ENCODE measurements at regions not wholly inside any gene's neighbourhood (a gene's known extent, or its start where the extent isn't known, plus 50 kb on each side); places are given as distances from the start of the nearest gene placed in this dataset.
A peak's percentile ranks its signal among the peaks of the same experiment; 100 is the strongest.

DNA sequence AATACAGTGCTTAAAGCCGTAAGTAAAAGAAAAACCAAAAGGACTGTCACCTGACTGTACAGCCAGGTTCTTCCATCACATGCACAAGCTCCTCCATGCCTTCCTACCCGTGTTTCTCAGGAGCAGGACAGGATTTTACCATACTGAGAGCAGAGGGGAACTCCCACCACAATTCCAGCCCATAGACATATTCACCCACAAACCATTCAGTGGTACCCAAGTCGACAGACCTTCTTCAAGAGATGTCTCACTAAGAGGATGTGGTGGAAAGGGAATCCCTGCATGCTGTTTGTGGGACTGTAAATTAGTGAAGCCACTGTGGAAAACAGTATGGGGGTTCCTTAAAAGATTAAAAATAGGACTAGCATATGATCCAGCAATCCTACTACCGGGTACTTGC lies 66.9 kb upstream of the DOCK9 start:
- no peak overlapping the region for H3K4me3 ChIP-seq
- no peaks in the 10 kb centered on the region for H3K9me3 ChIP-seq
- WGBS, 2 donors = 61 to 76% methylated on average over 3 to 4 of the region's 4 CpGs
- ATAC-seq (no peak), DNase-seq (no peak)
- H3K36me3 ChIP-seq (replicated peaks in 1 of 2; ENCODE audit: insufficient read depth in 1 of 2, low read depth in 2 of 2) = no peaks in the 10 kb centered on the region
- intact Hi-C loops (cut with DNase I) = no loop called here
- H3K27ac ChIP-seq = no peak overlapping the region
- no peak for TF ChIP-seq POLR2A (IDR thresholded peaks at IDR 0.05)
- TF ChIP-seq, protein P1, sequence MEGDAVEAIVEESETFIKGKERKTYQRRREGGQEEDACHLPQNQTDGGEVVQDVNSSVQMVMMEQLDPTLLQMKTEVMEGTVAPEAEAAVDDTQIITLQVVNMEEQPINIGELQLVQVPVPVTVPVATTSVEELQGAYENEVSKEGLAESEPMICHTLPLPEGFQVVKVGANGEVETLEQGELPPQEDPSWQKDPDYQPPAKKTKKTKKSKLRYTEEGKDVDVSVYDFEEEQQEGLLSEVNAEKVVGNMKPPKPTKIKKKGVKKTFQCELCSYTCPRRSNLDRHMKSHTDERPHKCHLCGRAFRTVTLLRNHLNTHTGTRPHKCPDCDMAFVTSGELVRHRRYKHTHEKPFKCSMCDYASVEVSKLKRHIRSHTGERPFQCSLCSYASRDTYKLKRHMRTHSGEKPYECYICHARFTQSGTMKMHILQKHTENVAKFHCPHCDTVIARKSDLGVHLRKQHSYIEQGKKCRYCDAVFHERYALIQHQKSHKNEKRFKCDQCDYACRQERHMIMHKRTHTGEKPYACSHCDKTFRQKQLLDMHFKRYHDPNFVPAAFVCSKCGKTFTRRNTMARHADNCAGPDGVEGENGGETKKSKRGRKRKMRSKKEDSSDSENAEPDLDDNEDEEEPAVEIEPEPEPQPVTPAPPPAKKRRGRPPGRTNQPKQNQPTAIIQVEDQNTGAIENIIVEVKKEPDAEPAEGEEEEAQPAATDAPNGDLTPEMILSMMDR (IDR thresholded peaks at IDR 0.05) = no peak
- no peaks in the 10 kb centered on the region for H3K27me3 ChIP-seq
- peaks cover 17% of the 10 kb centered on the region for H3K4me1 ChIP-seq

DNA sequence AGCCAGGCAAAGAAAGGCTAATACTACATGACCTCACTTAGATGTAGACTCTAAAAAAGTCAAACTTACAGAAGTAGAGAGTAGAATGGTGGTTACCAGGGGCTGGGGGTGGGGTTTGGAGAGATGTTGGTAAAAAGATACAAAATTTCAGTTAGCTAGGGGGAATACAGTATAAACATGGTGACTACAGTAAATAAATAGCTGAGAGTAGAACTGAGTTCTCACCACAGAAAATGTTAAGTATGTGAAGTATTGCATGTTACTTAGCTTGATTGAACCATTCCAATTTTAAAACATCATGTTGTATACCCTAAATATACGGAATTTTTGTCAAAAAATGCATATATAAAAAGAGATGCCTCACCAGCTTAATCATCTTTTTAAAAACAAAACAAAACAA lies 67.5 kb upstream of the DOCK9 start:
- DNase-seq (no peak), ATAC-seq (no peak)
- intact Hi-C loops (cut with DNase I) = no loop called here
- WGBS, 2 donors = 75 to 91% methylated on average over 1 of the region's 1 CpG
- Histone ChIP-seq H3K27me3 (no peaks in the 10 kb centered on the region), H3K4me3 (no peak overlapping the region), H3K4me1 (peaks cover 16% of the 10 kb centered on the region), H3K36me3 (replicated peaks in 1 of 2; ENCODE audit: insufficient read depth in 1 of 2, low read depth in 2 of 2) (no peaks in the 10 kb centered on the region), H3K27ac (no peak overlapping the region), H3K9me3 (no peaks in the 10 kb centered on the region)
- TF ChIP-seq POLR2A (IDR thresholded peaks at IDR 0.05) = no peak
- TF ChIP-seq, protein P1 (IDR thresholded peaks at IDR 0.05) = no peak

DNA sequence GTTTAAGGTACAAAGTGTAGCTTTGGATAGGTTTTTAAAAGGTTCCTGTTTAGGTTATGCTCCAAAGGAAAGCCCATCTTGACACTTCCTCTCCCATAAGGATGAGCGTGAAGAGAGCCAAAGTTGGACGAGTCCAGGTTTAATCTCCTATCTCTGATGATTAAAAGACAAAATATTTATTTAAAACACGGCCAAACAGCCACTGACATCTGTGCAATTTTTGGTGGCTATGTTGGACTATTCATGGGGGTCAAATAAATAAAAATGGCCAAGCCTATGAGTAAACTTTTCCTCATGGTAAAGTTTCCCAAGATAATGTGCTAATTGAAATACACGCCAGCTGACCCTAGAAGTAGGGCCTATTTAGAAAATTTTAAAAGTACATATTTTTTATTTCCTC lies 69.0 kb upstream of the DOCK9 start:
- ATAC-seq = no peak
- H3K27ac ChIP-seq = peak overlapping the region in 1 of 4 donors; percentile 31
- H3K4me3 ChIP-seq = no peak overlapping the region
- no peaks in the 10 kb centered on the region for H3K27me3 ChIP-seq
- no peaks in the 10 kb centered on the region for H3K36me3 ChIP-seq (replicated peaks in 1 of 2; ENCODE audit: insufficient read depth in 1 of 2, low read depth in 2 of 2)
- peaks cover 10% of the 10 kb centered on the region for H3K4me1 ChIP-seq
- no peak for DNase-seq
- intact Hi-C loops (cut with DNase I) = no loop called here
- no peaks in the 10 kb centered on the region for H3K9me3 ChIP-seq
- 46 to 53% methylated on average over 4 of the region's 4 CpGs for WGBS, 2 donors
- TF ChIP-seq POLR2A (IDR thresholded peaks at IDR 0.05) = no peak
- TF ChIP-seq, protein P1 (IDR thresholded peaks at IDR 0.05) = no peak

DNA sequence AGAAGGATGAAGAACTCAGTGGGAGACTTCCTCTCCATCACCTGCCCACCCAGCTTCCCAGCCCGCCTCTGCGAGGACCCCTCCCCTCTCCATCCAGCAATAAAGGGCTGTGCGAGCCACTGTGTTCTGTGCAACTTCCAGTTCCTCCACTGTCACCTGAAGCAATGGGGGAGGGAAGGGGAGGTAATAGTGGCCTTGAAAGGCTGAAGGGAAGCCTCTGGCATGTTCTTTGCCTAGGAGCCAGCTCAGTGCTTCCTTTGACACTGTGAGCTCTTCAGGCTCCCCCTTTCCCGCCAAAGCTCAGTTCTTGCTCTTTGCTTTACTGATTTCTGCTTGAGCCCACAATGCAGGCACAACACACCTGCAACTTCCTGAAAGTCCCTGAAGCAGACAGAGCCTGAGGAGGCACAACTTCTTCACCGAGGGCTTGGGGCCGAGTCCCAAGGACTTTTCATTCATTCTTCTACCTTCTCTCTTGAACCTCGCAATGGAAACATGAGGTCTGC lies 73.2 kb upstream of the DOCK9 start:
- H3K27ac ChIP-seq = no peak overlapping the region
- no peaks in the 10 kb centered on the region for H3K27me3 ChIP-seq
- no peak overlapping the region for H3K4me3 ChIP-seq
- WGBS, 2 donors = 82 to 91% methylated on average over 7 of the region's 7 CpGs
- peaks cover 8% of the 10 kb centered on the region for H3K4me1 ChIP-seq
- DNase-seq = no peak
- no peaks in the 10 kb centered on the region for H3K36me3 ChIP-seq (replicated peaks in 1 of 2; ENCODE audit: insufficient read depth in 1 of 2, low read depth in 2 of 2)
- intact Hi-C loops (cut with DNase I) = no loop called here
- TF ChIP-seq, protein P1 (IDR thresholded peaks at IDR 0.05) = no peak
- no peak for TF ChIP-seq POLR2A (IDR thresholded peaks at IDR 0.05)
- no peak for ATAC-seq
- no peaks in the 10 kb centered on the region for H3K9me3 ChIP-seq

DNA sequence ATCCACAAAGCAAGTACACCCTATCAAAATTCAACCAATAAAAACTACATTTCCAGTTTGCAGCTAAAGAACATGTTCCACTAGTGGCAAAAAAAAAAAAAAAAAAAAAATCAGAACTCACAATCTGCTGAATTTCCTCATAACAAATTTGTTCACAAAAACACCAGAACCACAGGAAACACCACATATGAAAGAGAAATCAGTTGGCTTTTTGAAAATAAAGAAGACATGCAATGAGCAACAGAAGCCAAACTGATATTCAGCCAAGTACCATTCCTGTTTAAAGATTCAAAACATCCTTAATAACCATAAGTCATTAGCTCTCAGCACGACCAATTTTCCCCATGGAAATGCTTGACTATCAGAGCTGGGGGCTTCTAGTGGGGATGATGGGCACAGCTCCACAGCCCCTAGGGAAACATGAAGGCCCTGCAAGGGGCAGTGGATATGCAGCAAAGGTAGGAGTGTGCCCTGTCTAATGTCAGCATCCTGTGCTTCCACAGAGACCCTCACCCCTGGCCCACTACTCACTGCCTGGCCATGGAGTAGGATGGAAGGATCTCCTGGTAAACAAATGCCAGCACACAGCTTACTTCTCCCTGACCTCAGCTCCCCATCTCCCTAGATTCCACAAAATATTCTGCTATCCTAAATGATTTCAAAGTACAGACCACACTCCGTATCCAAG lies 74.0 kb upstream of the DOCK9 start:
- intact Hi-C loops (cut with DNase I) = no loop called here
- no peaks in the 10 kb centered on the region for H3K9me3 ChIP-seq
- no peaks in the 10 kb centered on the region for H3K27me3 ChIP-seq
- no peak overlapping the region for H3K4me3 ChIP-seq
- ATAC-seq = no peak
- H3K27ac ChIP-seq = no peak overlapping the region
- H3K36me3 ChIP-seq (replicated peaks in 1 of 2; ENCODE audit: insufficient read depth in 1 of 2, low read depth in 2 of 2) = no peaks in the 10 kb centered on the region
- TF ChIP-seq POLR2A (IDR thresholded peaks at IDR 0.05) = no peak
- TF ChIP-seq, protein P1 (IDR thresholded peaks at IDR 0.05) = no peak
- WGBS, 2 donors = 83 to 90% methylated on average over 2 of the region's 2 CpGs
- DNase-seq = no peak
- peaks cover 4% of the 10 kb centered on the region for H3K4me1 ChIP-seq

Measured in body of pancreas (tissue), 4 donors.